GM12873 (cell line): ENCODE measurements at regions not wholly inside any gene's neighbourhood (a gene's known extent, or its start where the extent isn't known, plus 50 kb on each side); places are given as distances from the start of the nearest gene placed in this dataset.

Experiments
- TF ChIP-seq, protein P1 (sequence below): IDR thresholded peaks from 2 replicates; pipeline ENCODE4 v1.5.1; 2012; ENCODE audit warnings: low read depth, mild to moderate bottlenecking, moderate library complexity, low read length, control low read depth; ENCODE audit not compliant: insufficient read depth; ENCODE audit errors: missing control alignments

DNA sequence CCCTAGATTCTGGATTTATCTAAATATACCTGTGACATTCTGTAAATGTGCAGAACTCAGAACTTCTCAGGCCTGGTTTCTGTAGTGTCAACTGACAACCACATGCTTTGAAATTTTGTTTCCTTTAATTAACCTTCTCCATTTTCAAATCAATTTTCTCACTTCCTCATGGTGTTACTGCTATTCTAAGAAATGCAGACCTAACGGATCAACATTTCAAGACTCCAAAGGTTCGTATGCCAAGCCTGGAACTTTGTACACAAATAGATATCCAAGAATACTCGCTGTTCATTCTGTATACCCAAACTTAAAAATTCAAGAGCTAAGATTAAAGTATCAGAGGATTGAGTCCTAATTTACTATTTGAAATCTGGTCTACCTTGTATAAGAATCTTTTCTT, 88.1 kb downstream of the SLC24A2 start:
- TF ChIP-seq, protein P1, sequence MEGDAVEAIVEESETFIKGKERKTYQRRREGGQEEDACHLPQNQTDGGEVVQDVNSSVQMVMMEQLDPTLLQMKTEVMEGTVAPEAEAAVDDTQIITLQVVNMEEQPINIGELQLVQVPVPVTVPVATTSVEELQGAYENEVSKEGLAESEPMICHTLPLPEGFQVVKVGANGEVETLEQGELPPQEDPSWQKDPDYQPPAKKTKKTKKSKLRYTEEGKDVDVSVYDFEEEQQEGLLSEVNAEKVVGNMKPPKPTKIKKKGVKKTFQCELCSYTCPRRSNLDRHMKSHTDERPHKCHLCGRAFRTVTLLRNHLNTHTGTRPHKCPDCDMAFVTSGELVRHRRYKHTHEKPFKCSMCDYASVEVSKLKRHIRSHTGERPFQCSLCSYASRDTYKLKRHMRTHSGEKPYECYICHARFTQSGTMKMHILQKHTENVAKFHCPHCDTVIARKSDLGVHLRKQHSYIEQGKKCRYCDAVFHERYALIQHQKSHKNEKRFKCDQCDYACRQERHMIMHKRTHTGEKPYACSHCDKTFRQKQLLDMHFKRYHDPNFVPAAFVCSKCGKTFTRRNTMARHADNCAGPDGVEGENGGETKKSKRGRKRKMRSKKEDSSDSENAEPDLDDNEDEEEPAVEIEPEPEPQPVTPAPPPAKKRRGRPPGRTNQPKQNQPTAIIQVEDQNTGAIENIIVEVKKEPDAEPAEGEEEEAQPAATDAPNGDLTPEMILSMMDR, result no peak

DNA sequence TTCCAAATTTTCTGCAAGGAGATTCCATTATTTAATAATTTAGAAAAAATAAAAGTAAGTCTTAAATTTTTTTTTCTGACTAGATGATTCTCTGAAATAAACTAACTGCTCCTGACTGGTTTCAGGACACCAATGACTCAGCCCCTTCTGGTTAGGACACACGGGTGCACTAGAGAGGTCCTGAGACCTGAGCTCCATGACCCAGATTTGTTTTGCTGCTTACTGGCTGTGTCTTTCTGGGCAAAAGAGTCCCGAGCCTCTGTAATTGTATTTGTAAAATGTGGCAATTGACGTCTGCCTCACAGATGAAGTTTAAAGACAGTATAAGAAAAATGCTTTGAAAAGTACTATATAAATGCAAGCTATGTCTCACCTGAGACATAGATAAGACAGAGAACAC, 89.1 kb downstream of the SLC24A2 start:
- TF ChIP-seq, protein P1, result no peak

DNA sequence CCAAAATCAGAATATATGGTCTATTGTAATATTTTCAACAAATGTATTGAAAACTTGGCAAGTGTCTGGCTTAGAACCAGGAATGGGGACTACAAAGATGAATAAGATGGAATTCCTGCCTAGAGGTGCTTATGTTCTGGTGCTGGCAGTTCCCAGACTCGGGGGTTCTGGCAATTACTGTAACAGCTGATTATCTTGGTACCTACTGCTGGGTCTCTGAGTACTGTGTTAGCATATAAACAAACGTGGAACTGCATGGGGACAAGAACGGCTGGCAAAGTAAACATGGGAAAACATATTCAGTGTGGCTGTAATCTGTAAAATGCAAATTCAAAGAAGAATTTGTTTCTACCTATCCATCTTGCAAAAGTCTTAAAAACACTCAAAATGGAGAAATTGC, 89.9 kb downstream of the SLC24A2 start:
- TF ChIP-seq, protein P1, result no peak

DNA sequence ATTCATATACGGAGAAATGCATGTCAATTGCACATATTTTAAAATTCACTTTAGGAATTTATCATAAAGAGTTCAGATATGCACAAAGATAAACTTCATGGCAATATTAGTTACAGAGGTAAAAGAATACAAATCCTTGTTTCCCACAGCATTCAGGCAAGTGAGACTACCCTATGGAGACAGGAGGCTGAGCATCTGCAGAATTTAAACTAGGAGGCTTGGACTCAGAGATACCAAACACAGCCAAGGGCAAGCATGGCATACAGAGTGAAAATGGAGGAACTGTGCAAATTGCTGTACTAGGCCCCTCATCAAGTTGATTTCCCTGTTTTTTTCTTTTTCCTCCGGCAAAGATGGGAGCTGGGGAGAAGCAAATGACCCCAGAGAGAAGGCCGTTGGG, 94.2 kb downstream of the SLC24A2 start:
- TF ChIP-seq, protein P1, result no peak

DNA sequence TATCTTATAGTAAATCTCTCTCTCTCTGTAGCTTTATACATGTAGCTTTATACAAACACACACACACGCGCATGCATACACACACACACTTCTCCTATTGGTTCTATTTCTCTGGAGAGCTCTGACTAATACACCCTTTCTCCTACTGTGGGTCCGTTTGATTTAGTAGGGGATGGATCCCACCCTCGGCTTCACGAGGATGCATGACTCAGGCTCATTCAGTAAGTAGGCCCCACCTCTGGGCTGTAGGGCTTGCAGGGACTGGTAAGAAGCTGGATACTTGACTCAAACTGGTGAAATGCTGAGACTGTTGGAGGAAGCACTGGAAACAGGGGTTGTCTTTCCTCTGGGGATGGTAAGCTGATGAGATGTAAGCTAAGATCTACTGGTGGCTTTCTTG, 98.7 kb downstream of the SLC24A2 start:
- TF ChIP-seq, protein P1, result no peak

DNA sequence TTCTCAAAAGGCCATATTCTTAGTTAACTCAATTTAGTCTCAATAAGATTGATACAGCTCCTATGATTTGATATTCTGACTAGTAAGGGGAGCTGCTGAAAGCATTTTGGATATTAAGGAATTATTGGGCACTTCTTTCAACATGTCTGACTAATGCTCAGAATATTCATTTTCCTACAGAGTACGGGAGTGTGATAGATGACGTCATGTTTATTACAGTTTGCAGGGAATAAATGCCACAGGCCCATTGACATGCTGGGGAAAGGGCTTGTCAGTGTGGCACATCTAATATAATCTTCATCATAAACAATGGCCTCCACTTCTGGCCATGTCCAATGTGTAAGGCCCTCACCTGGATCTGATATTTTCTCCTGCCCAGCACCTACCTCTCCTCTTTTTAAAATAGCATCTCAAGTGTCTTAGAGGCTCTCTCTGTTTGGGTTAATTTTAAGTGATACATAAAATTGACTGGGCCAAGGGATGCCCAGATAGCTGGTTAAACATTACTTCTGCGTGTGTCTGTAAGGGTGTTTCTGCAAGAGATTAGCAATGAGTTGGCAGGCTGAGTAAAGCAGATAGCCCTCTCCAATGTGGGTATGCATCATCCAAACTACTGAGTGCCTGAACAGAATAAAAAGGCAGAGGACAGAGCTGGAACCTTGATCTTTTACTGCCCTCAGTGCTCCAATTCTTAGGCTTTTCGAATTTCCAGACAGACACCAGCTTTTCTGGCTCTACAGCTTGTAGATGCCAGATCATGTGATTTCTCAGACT, 99.3 kb downstream of the SLC24A2 start:
- TF ChIP-seq, protein P1, result no peak

DNA sequence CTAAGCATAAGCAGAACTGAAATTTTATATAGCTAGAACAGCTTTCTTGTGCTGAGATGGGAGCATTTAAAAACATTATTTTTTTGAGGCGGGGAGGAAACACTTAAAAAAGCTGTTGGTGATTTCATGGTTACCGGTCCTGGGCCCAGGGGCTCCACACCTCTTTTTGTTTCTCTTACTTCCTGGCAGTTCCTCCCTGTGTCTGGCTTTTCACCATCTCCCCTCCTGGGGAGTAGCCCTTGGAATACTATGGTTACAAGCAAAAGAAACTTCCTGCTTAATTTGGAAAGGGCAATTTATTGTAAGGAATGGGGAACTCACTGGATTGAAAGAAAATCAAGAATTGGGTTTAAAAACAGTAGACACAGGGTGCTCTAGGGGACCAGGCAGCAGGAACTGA, 105.1 kb downstream of the SLC24A2 start:
- TF ChIP-seq, protein P1, result no peak

DNA sequence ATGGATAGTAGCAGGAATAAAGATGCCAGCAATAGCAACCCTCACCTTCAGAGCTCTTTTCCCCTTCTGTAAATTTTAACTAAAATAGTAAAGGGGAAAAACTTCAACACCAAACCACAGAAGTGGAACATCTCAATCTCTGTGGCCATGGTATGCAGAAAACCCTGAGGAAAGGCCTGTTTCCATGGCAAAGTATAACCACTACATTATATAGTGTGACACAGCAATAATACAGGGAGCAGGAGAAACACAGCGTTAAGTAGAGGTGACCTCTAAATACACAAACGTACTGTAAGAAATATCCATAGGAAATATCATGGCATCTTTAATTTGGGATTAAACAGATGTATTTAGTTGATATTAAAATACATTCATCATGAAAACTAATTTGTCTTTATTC, 106.4 kb downstream of the SLC24A2 start:
- TF ChIP-seq, protein P1, result no peak
